Immature natural killer cell (primary cell): ENCODE measurements at regions not wholly inside any gene's neighbourhood (a gene's known extent, or its start where the extent isn't known, plus 50 kb on each side); places are given as distances from the start of the nearest gene placed in this dataset.
"Not testable (repeated sequence)": the region's sequence is repeated elsewhere in the genome, so short reads cannot be mapped to it uniquely, and the experiment has no call there.

Experiments
- DNase-seq, 3 donors: peaks; one replicate each; pipeline ENCODE4 v3.0.0; 2022; ENCODE audit warnings: mixed read lengths in 1 of 3
- H3K27ac Mint-ChIP-seq, 6 donors: one replicate each; pipeline ENCODE4 v1.8.0; 2020; ENCODE audit warnings: mixed read lengths in 6 of 6, mild to moderate bottlenecking in 5 of 6, inconsistent platforms in 4 of 6, moderate library complexity in 3 of 6
- H3K27me3 Mint-ChIP-seq, 3 donors: one replicate each; pipeline ENCODE4 v1.8.0; 2020 to 2021; ENCODE audit warnings: low read depth in 3 of 3, mild to moderate bottlenecking in 3 of 3, mixed read lengths in 3 of 3, moderate library complexity in 3 of 3, inconsistent platforms in 1 of 3
- H3K36me3 Mint-ChIP-seq, 3 donors: one replicate each; pipeline ENCODE4 v1.8.0; 2020; ENCODE audit warnings: mixed read lengths in 3 of 3, inconsistent platforms in 2 of 3, mild to moderate bottlenecking in 2 of 3
- H3K4me1 Mint-ChIP-seq, 2 donors: one replicate each; pipeline ENCODE4 v1.8.0; 2020; ENCODE audit warnings: inconsistent platforms in 2 of 2, mild to moderate bottlenecking in 2 of 2, mixed read lengths in 2 of 2, moderate library complexity in 1 of 2
- H3K4me3 Mint-ChIP-seq, 5 donors: one replicate each; pipeline ENCODE4 v1.8.0; 2020; ENCODE audit warnings: mild to moderate bottlenecking in 5 of 5, mixed read lengths in 5 of 5, inconsistent platforms in 3 of 5, moderate library complexity in 3 of 5
- H3K9me3 Mint-ChIP-seq, 6 donors: one replicate each; pipeline ENCODE4 v1.8.0; 2020; ENCODE audit warnings: mild to moderate bottlenecking in 6 of 6, mixed read lengths in 6 of 6, inconsistent platforms in 4 of 6, moderate library complexity in 3 of 6

GRCh38 chr5:23157716-23158115 is 304.6 kb upstream of the CDH12 start:
- no peaks in the 10 kb centered on the region for H3K4me1 Mint-ChIP-seq
- no peak overlapping the region for H3K27ac Mint-ChIP-seq
- H3K36me3 Mint-ChIP-seq: no peaks in the 10 kb centered on the region
- H3K9me3 Mint-ChIP-seq: peaks cover under 1 to 64% (median 17%) of the 10 kb centered on the region in 6 donors
- no peak overlapping the region for H3K4me3 Mint-ChIP-seq
- H3K27me3 Mint-ChIP-seq: no peaks in the 10 kb centered on the region
- no peak for DNase-seq

- H3K36me3 Mint-ChIP-seq: no peaks in the 10 kb centered on the region
- H3K27me3 Mint-ChIP-seq: no peaks in the 10 kb centered on the region
- no peak for DNase-seq
- no peaks in the 10 kb centered on the region for H3K4me1 Mint-ChIP-seq
- H3K27ac Mint-ChIP-seq: no peak overlapping the region
- no peak overlapping the region for H3K4me3 Mint-ChIP-seq
- H3K9me3 Mint-ChIP-seq: peaks cover 0 to 59% (median 17%) of the 10 kb centered on the region in 6 donors
Measured at GRCh38 chr5:23157169-23157568, 304.0 kb upstream of the CDH12 start.

GRCh38 chr5:23147625-23148024 is 294.5 kb upstream of the CDH12 start:
- H3K27me3 Mint-ChIP-seq: no peaks in the 10 kb centered on the region
- no peak overlapping the region for H3K4me3 Mint-ChIP-seq
- peaks cover 0 to 10% (median 0%) of the 10 kb centered on the region in 3 donors for H3K36me3 Mint-ChIP-seq
- no peak overlapping the region for H3K27ac Mint-ChIP-seq
- no peaks in the 10 kb centered on the region for H3K4me1 Mint-ChIP-seq
- DNase-seq: no peak
- peaks cover 21 to 61% (median 40%) of the 10 kb centered on the region in 6 donors for H3K9me3 Mint-ChIP-seq

- DNase-seq: no peak
- no peak overlapping the region for H3K4me3 Mint-ChIP-seq
- H3K27me3 Mint-ChIP-seq: peaks cover 0 to 2% (median 0%) of the 10 kb centered on the region in 3 donors
- H3K27ac Mint-ChIP-seq: no peak overlapping the region
- peaks cover 27 to 65% (median 39%) of the 10 kb centered on the region in 6 donors for H3K9me3 Mint-ChIP-seq
- H3K4me1 Mint-ChIP-seq: no peaks in the 10 kb centered on the region
- peaks cover 0 to 10% (median 0%) of the 10 kb centered on the region in 3 donors for H3K36me3 Mint-ChIP-seq
Measured at GRCh38 chr5:23146183-23146582, 293.0 kb upstream of the CDH12 start.

GRCh38 chr5:23139338-23140171 is 286.4 kb upstream of the CDH12 start:
- Mint-ChIP-seq H3K4me3 (no peak overlapping the region), H3K4me1 (no peaks in the 10 kb centered on the region), H3K27ac (no peak overlapping the region), H3K27me3 (peaks cover 0 to 2% (median 0%) of the 10 kb centered on the region in 3 donors), H3K9me3 (peaks cover 11 to 40% (median 23%) of the 10 kb centered on the region in 6 donors), H3K36me3 (peaks cover 0 to 5% (median 0%) of the 10 kb centered on the region in 3 donors)
- no peak for DNase-seq

- H3K27me3 Mint-ChIP-seq: no peaks in the 10 kb centered on the region
- DNase-seq: no peak
- peaks cover 4 to 19% (median 12%) of the 10 kb centered on the region in 6 donors for H3K9me3 Mint-ChIP-seq
- H3K36me3 Mint-ChIP-seq: no peaks in the 10 kb centered on the region
- H3K27ac Mint-ChIP-seq: no peak overlapping the region
- H3K4me3 Mint-ChIP-seq: no peak overlapping the region
- no peaks in the 10 kb centered on the region for H3K4me1 Mint-ChIP-seq
Measured at GRCh38 chr5:23136958-23137357, 283.8 kb upstream of the CDH12 start.

- no peak overlapping the region for H3K4me3 Mint-ChIP-seq
- no peak for DNase-seq
- no peaks in the 10 kb centered on the region for H3K36me3 Mint-ChIP-seq
- peaks cover 6 to 25% (median 16%) of the 10 kb centered on the region in 6 donors for H3K9me3 Mint-ChIP-seq
- no peak overlapping the region for H3K27ac Mint-ChIP-seq
- peaks cover 0 to 2% (median 0%) of the 10 kb centered on the region in 3 donors for H3K27me3 Mint-ChIP-seq
- H3K4me1 Mint-ChIP-seq: no peaks in the 10 kb centered on the region
Measured at GRCh38 chr5:23132231-23132630, 279.1 kb upstream of the CDH12 start.

- H3K27me3 Mint-ChIP-seq: peaks cover 0 to 4% (median 0%) of the 10 kb centered on the region in 3 donors
- H3K27ac Mint-ChIP-seq: no peak overlapping the region
- DNase-seq: no peak
- H3K9me3 Mint-ChIP-seq: peaks cover 7 to 33% (median 22%) of the 10 kb centered on the region in 6 donors
- H3K36me3 Mint-ChIP-seq: no peaks in the 10 kb centered on the region
- H3K4me1 Mint-ChIP-seq: no peaks in the 10 kb centered on the region
- no peak overlapping the region for H3K4me3 Mint-ChIP-seq
Measured at GRCh38 chr5:23112237-23112636, 259.1 kb upstream of the CDH12 start.

GRCh38 chr5:23105021-23105420 is 251.9 kb upstream of the CDH12 start:
- H3K4me3 Mint-ChIP-seq: no peak overlapping the region
- DNase-seq: no peak
- no peaks in the 10 kb centered on the region for H3K4me1 Mint-ChIP-seq
- peaks cover 0 to 4% (median 0%) of the 10 kb centered on the region in 3 donors for H3K27me3 Mint-ChIP-seq
- no peak overlapping the region for H3K27ac Mint-ChIP-seq
- H3K9me3 Mint-ChIP-seq: peaks cover 27 to 67% (median 48%) of the 10 kb centered on the region in 6 donors
- no peaks in the 10 kb centered on the region for H3K36me3 Mint-ChIP-seq

GRCh38 chr5:23103566-23103965 is 250.4 kb upstream of the CDH12 start:
- no peak for DNase-seq

GRCh38 chr5:23095418-23095817 is 242.3 kb upstream of the CDH12 start:
- H3K4me1 Mint-ChIP-seq, H3K27ac Mint-ChIP-seq, DNase-seq: not testable (repeated sequence)

More at GRCh38 chr5:23103566-23103965, 250.4 kb upstream of the CDH12 start:
- Mint-ChIP-seq H3K27me3 (peaks cover 0 to 4% (median 0%) of the 10 kb centered on the region in 3 donors), H3K4me1 (no peaks in the 10 kb centered on the region), H3K36me3 (no peaks in the 10 kb centered on the region), H3K9me3 (peaks cover 26 to 64% (median 42%) of the 10 kb centered on the region in 6 donors), H3K4me3 (no peak overlapping the region), H3K27ac (no peak overlapping the region)

GRCh38 chr5:23089286-23089685 is 236.1 kb upstream of the CDH12 start:
- H3K9me3 Mint-ChIP-seq: peaks cover 7 to 64% (median 22%) of the 10 kb centered on the region in 6 donors
- no peak overlapping the region for H3K27ac Mint-ChIP-seq
- H3K4me1 Mint-ChIP-seq: no peaks in the 10 kb centered on the region
- H3K4me3 Mint-ChIP-seq: no peak overlapping the region
- DNase-seq: no peak
- H3K27me3 Mint-ChIP-seq: peaks cover 0 to 2% (median 0%) of the 10 kb centered on the region in 3 donors
- H3K36me3 Mint-ChIP-seq: peaks cover 0 to 3% (median 0%) of the 10 kb centered on the region in 3 donors

More at GRCh38 chr5:23095418-23095817, 242.3 kb upstream of the CDH12 start:
- H3K36me3 Mint-ChIP-seq, H3K27me3 Mint-ChIP-seq, H3K4me3 Mint-ChIP-seq: not testable (repeated sequence)
- H3K9me3 Mint-ChIP-seq: peaks cover 2 to 54% (median 18%) of the 10 kb centered on the region in 6 donors

- DNase-seq: no peak
- no peaks in the 10 kb centered on the region for H3K4me1 Mint-ChIP-seq
- peaks cover 7 to 48% (median 25%) of the 10 kb centered on the region in 6 donors for H3K9me3 Mint-ChIP-seq
- peaks cover 0 to 3% (median 0%) of the 10 kb centered on the region in 3 donors for H3K36me3 Mint-ChIP-seq
- peaks cover 0 to 2% (median 0%) of the 10 kb centered on the region in 3 donors for H3K27me3 Mint-ChIP-seq
- no peak overlapping the region for H3K27ac Mint-ChIP-seq
- H3K4me3 Mint-ChIP-seq: no peak overlapping the region
Measured at GRCh38 chr5:23084815-23085214, 231.7 kb upstream of the CDH12 start.

GRCh38 chr5:23072179-23072578 is 219.0 kb upstream of the CDH12 start:
- Mint-ChIP-seq H3K36me3 (no peaks in the 10 kb centered on the region), H3K4me3 (no peak overlapping the region), H3K4me1 (no peaks in the 10 kb centered on the region), H3K9me3 (peaks cover 10 to 38% (median 23%) of the 10 kb centered on the region in 6 donors), H3K27me3 (peaks cover 0 to 3% (median 0%) of the 10 kb centered on the region in 3 donors), H3K27ac (no peak overlapping the region)
- no peak for DNase-seq
